ENCODE measurements at regions not wholly inside any gene's neighbourhood (a gene's known extent, or its start where the extent isn't known, plus 50 kb on each side); places are given as distances from the start of the nearest gene placed in this dataset.

GRCh38 chr11:134544095-134544815 lies 132.2 kb upstream of the B3GAT1 start:
- H3K4me3 ChIP-seq (ENCODE audit: low read depth in 2 of 2, low read length in 2 of 2), result no peak overlapping the region
- CTCF ChIA-PET, result no interaction called here
- intact Hi-C loops (cut with micrococcal nuclease; ENCODE audit: unreplicated experiment), result no loop called here
- no peaks in the 10 kb centered on the region for H3K36me3 ChIP-seq (ENCODE audit: control insufficient read depth, insufficient read depth, low read length)
- no peak overlapping the region for H3K27ac ChIP-seq (ENCODE audit: low read length)
- H3K4me1 ChIP-seq (ENCODE audit: control insufficient read depth, insufficient read depth, low read length), result no peaks in the 10 kb centered on the region
- POLR2A ChIA-PET, result interaction anchor here (0.7 kb wide), 1 partner anchor 10 kb away, joined by 3 read pairs; no protein-coding TSS in a partner anchor
- ATAC-seq (no peak), DNase-seq (ENCODE audit: low read depth, low spot score) (no peak)
- H3K27me3 ChIP-seq (ENCODE audit: control insufficient read depth, insufficient read depth, low read length), result no peaks in the 10 kb centered on the region
- TF ChIP-seq POLR2AphosphoS5 (IDR thresholded peaks at IDR 0.05; ENCODE audit: low read depth, low read length), result no peak
- no peak for TF ChIP-seq REST (IDR thresholded peaks at IDR 0.05; ENCODE audit: insufficient read depth in 1 of 2, low read depth in 2 of 2, low read length in 1 of 2)
- no peak for TF ChIP-seq SIN3A (IDR thresholded peaks at IDR 0.05; ENCODE audit: borderline replicate concordance, insufficient read depth, low read depth, low read length)
- no peak for TF ChIP-seq TCF7L2 (IDR thresholded peaks at IDR 0.05; ENCODE audit: low read depth, low read length)
- TF ChIP-seq CTCF (IDR thresholded peaks at IDR 0.05), result no peak
- BruUV-seq (replicated peaks), result no TSS peak
- H3K9me3 ChIP-seq (ENCODE audit: control insufficient read depth, insufficient read depth, low read depth, low read length), result no peaks in the 10 kb centered on the region
- in situ Hi-C loops (cut with HindIII; ENCODE audit: low pct_unique_long_range_greater_than_20kb, low sequenced_read_pairs), result no loop called here

GRCh38 chr11:134543645-134544044 lies 131.6 kb upstream of the B3GAT1 start:
- Histone ChIP-seq H3K4me1 (ENCODE audit: control insufficient read depth, insufficient read depth, low read length) (no peaks in the 10 kb centered on the region), H3K9me3 (ENCODE audit: control insufficient read depth, insufficient read depth, low read depth, low read length) (no peaks in the 10 kb centered on the region), H3K4me3 (ENCODE audit: low read depth in 2 of 2, low read length in 2 of 2) (no peak overlapping the region), H3K27me3 (ENCODE audit: control insufficient read depth, insufficient read depth, low read length) (no peaks in the 10 kb centered on the region), H3K27ac (ENCODE audit: low read length) (no peak overlapping the region), H3K36me3 (ENCODE audit: control insufficient read depth, insufficient read depth, low read length) (no peaks in the 10 kb centered on the region)
- no TSS peak for BruUV-seq (replicated peaks)
- intact Hi-C loops (cut with micrococcal nuclease; ENCODE audit: unreplicated experiment) (no loop called here), in situ Hi-C loops (cut with HindIII; ENCODE audit: low pct_unique_long_range_greater_than_20kb, low sequenced_read_pairs) (no loop called here)
- POLR2A ChIA-PET, result no interaction called here
- DNase-seq (ENCODE audit: low read depth, low spot score) (no peak), ATAC-seq (no peak)
- CTCF ChIA-PET, result no interaction called here
- TF ChIP-seq REST (IDR thresholded peaks at IDR 0.05; ENCODE audit: insufficient read depth in 1 of 2, low read depth in 2 of 2, low read length in 1 of 2) (no peak), TCF7L2 (IDR thresholded peaks at IDR 0.05; ENCODE audit: low read depth, low read length) (no peak), SIN3A (IDR thresholded peaks at IDR 0.05; ENCODE audit: borderline replicate concordance, insufficient read depth, low read depth, low read length) (no peak), CTCF (IDR thresholded peaks at IDR 0.05) (no peak), POLR2AphosphoS5 (IDR thresholded peaks at IDR 0.05; ENCODE audit: low read depth, low read length) (no peak)

Data from Panc1 (cell line).